Lower leg skin (tissue), 3 donors: ENCODE measurements at regions not wholly inside any gene's neighbourhood (a gene's known extent, or its start where the extent isn't known, plus 50 kb on each side); places are given as distances from the start of the nearest gene placed in this dataset.

Experiments
- CTCF ChIP-seq, 3 donors: fragments of 450-650 bp; IDR thresholded peaks; one replicate each; pipeline ENCODE4 v1.5.1; 2016; ENCODE audit warnings: antibody characterized with exemption in 3 of 3, mild to moderate bottlenecking in 3 of 3, moderate library complexity in 2 of 3
- POLR2A ChIP-seq, 2 donors: fragments of 450-650 bp; IDR thresholded peaks; one replicate each; pipeline ENCODE4 v1.6.1; 2016 to 2017; ENCODE audit warnings: antibody characterized with exemption in 2 of 2, mild to moderate bottlenecking in 1 of 2, moderate library complexity in 1 of 2

GRCh38 chr19:8905342-8905741 is 73.2 kb downstream of the MBD3L1 start:
- TF ChIP-seq CTCF (IDR thresholded peaks at IDR 0.05) (no peak), POLR2A (IDR thresholded peaks at IDR 0.05) (no peak)
